NCI-H2029 (cell line): ENCODE measurements at regions not wholly inside any gene's neighbourhood (a gene's known extent, or its start where the extent isn't known, plus 50 kb on each side); places are given as distances from the start of the nearest gene placed in this dataset.
"Not testable (repeated sequence)": the region's sequence is repeated elsewhere in the genome, so short reads cannot be mapped to it uniquely, and the experiment has no call there.

Experiments used
- DNase-seq: peaks from one replicate; lab custom pipeline; 2025; lab: John Stamatoyannopoulos, UW

DNA sequence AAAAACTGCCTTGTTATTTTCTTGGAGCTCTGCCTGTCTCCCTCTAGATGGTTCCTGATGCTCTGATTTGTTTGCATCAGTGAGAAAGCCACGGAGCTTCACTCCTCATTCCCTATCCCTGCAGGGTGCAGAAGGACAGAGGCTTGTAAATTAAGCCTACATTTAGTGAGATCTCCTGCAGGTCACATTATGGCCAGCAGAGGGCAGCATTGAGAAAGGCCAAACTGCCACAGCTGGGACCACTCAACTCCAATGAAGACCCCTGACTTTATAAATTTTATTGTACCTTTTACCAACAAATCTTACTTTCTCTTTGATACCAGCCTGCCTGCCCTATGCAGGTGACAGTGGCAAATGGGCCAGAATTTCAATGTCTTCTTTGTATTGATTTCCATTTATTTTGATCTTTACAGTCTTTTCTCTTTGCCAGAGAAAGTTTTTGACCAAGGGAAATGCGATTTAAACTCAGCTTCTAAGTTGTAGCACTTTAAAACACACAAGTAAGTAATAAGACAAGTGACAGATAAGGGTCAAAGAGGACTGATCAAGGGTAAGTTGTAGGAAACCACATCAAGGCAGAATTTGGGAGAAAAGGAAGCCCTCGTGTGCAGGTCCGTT, 1029.1 kb upstream of the KLHL29 start:
- DNase-seq, result no peak

DNA sequence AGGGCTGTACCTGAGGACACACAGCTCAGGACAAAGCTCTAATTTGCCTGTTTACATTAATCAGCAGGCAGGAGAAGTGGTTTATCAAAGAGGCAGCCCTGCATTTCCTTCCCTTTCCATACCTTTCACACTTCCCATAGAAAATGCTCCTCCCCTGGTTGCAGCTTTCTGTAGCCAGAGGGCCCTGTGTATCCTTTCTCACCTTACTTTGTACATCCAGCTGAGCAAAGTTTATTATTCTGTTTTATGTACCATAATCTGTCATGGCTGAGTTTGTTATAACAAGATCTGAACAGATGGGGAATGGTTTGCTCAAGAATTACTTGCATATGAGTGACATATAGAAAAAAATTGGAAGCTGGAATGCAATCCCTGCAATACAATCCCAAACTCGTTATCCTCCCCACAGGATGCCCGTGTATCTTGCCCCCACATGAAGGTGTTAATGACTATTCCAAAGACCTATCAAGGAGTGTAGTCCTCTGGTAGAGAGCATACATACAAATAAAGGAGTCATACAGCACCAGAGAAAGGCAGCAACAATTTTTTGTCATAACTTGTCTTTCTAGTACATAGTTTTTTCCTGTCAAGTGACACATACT, 1025.8 kb upstream of the KLHL29 start:
- DNase-seq, result no peak

GRCh38 chr2:22360735-22361374, 1024.1 kb upstream of the KLHL29 start:
- DNase-seq, result no peak

- DNase-seq, result no peak
These were observed 1023.4 kb upstream of the KLHL29 start for GRCh38 chr2:22361571-22361970.

- no peak for DNase-seq
These were observed 1009.9 kb upstream of the KLHL29 start for GRCh38 chr2:22375096-22375495.

DNA sequence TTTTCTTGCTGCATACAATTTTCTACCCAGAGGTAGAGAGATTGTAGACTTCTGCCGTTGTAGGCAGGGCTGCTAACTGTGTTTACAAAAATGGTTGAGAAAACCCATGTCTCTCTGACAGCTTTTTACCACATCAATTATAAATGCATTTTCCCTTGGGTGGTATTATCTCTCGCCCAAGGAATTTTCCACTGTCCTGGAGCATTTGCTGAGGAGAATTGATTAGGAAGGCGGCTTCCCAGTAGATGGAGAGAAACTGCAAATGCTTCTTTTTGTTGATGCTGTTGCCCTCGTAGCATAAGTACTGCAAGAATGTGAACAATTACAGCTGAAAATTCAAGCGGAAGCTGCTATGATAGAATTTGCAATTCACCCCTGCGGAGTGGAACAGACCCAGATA, 1007.7 kb upstream of the KLHL29 start:
- no peak for DNase-seq

DNA sequence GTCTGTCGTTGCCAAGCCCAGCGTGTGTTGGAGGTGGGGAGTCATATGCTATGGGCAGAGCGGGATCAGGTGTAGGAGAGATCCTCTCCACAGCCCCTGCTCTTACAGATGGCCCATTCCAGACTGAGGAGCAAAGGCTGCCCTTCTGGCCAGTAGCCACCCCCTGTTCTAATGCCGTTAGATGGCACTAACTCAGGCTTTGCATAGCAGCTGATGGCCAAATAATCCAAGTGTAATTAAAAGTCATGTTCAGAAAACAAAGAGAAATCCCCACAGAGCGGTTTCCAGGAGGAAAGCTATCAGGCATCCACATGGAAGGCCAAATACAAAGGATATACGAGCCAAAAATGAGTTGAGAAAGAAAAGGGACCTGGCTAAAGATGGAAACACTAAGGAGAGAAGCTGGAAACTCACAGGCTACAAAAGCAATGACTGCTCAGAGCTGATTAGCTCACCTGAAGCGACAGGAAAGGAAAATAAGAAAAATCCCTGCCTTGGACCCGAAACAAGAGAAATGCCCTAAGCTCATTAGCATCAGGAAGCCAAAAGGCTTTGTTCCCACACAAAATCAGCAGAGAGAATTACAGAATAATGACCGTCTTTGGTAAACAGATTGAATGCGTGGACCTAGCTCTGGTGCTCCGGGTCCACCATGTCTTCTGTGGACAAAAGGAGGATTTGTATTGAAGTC, 1002.4 kb upstream of the KLHL29 start:
- DNase-seq, result no peak

DNA sequence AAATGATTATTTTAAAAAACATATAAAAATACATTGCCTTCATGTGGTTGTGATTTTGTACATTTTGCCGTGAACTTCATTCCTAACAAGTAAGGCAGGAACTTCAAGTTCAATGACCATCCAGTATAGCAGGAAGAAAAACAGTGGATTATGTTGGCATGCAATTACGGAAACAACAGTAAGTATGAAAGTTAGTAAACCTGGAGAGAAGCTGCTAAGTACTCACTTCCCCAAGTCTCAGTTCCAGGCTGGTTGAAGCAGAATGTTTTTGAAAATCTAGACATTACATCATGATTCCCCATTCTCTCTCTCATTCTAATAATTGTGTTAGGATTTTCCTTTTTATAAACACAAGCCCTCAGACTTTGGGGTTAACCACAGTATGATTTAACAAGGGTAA, 987.1 kb upstream of the KLHL29 start:
- no peak for DNase-seq

GRCh38 chr2:22403748-22404147, 981.2 kb upstream of the KLHL29 start:
- DNase-seq, result no peak

- no peak for DNase-seq
These were observed 978.4 kb upstream of the KLHL29 start for GRCh38 chr2:22406625-22407024.

DNA sequence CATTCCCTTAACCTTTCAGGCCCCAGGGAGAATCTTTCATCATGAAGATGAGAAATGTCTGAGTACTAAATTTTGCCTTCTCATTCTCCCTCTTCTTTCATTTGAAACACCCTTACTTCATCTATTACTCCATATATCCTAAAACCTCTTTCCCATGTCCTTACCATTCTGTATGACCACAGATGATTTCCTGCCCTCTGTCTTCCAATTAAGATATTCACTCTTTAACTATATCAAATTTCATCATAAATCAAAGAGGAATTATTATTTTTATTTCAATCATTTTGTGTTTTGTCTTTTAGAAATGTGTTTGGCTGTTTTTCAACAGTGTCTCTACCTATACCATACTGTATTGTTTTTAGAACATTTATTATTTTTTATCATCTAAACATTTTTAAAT, 964.9 kb upstream of the KLHL29 start:
- no peak for DNase-seq

DNA sequence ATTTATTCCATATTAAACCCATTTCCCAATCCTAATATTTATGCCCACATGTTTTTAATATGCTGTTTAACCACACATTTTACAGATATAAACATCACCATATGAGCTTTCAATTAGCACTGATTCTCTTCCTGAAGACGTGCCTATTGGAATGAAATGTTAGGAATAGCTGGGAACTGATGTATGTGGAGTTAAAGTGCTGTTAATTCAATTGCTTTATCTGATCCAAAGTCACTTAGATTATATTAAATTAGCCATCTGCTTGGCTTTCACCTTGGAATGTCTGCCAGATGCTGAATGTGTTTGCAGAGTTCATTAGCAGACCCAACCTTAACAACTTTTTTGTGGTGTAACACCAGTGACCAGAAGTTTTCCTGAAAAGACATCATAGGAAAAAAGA, 942.9 kb upstream of the KLHL29 start:
- no peak for DNase-seq

DNA sequence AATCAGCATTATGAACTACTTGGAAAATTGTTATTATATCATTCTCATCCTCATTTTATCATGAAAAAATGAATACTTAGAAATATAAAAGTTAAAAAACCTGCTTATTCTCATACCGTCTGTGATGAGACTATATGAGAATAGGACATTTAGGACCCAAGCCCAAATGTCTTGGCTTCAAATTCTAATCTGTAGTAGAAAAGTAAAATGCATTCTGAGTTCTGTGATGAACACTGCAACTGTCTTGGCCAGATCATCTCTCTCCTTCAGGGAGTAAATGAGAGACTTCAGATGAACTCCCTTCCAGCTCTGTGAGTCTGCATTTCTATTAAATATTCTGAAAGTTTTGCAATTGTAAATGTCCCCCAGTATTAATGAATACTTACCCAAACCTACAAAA, 940.7 kb upstream of the KLHL29 start:
- DNase-seq, result no peak

GRCh38 chr2:22449696-22450095, 935.3 kb upstream of the KLHL29 start:
- no peak for DNase-seq

DNA sequence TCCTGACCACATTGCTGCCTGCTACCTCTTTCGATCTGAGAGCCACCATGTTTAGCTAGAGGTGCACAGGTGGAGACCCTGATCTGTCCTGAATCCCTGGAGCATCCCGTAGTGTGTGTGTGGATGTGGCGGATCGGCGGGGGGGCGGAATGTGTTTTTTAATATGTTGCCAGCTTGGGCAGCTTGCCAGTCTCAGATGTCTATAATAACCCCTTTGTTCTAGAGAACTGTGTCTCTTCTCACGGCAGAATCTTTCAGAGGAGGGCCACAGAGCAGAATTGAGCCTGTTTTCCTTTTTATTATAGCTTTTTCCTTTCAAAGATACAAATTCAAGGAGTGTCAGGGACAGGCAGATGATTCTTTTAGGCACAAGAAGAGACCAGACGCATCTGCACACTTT, 934.1 kb upstream of the KLHL29 start:
- DNase-seq, result no peak

DNA sequence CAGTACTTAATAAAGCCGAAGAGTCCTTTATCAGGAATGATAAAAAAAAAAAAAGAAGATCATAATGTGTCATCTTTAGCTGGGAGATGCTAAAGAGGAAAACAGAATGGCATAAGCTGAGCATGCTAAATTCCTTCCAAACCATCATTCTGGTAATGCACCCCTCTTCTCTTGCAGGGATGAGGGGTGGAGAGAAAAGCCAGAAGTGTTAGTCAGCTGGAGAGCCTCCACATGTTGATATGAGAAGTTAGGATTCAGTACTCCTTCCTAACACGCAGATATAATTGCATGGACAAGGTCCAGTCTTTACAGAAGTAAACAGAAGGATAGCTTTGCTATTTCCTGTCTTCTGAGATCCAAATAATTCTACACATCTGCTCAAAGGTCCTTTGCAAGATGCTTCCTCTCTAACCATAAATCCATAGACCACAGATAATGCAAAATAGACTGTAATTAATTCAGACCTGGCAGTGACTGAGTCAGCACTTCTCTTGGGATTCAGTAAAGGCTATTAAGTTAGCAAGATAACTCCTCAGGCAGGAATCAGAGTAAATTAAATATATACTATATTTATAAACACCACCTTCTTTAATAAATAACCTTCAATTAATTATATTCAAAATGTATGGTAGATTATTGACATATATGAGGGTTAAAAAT, 930.0 kb upstream of the KLHL29 start:
- DNase-seq, result no peak

GRCh38 chr2:22458440-22458839, 926.5 kb upstream of the KLHL29 start:
- DNase-seq, result no peak

GRCh38 chr2:22475103-22475502, 909.9 kb upstream of the KLHL29 start:
- not testable (repeated sequence) for DNase-seq

GRCh38 chr2:22478329-22478728, 906.6 kb upstream of the KLHL29 start:
- no peak for DNase-seq

DNA sequence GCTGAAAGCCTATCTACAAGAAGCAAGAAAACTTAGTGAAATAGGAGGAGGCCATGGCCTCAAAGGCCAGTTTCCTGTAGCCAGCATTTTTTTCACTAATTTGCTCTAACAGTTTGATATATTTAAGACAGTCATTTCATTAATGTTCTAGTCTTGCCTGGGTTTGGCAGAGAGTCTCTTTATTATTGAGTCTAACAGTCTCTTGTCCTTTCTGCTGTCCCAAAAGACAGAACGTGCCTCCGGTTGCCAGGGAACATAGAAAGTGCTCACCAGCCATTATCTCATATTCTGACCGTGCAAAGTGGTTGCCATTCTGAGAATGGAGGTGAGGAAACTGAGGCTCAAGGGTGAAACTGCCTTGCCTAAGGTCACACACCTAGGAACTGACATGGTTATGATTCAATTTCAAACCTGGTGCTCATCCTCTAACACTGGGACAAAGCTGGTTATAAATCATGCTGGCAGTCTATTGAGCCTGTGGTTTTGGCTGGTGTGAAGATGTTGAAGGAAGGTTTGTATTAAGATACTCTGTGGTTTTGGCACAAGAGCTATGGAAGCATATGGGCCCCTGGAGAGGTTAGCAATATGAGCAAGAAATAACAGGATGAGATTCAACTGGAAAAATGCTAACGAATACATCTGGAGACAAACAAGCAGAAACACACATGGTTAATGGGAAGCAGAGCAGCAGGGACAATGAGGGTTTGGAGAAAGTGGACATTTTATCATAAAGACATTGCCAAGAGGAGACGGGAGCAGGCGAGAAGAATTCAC, 903.3 kb upstream of the KLHL29 start:
- DNase-seq, result no peak

- no peak for DNase-seq
These were observed 901.9 kb upstream of the KLHL29 start for GRCh38 chr2:22483036-22483435.

DNA sequence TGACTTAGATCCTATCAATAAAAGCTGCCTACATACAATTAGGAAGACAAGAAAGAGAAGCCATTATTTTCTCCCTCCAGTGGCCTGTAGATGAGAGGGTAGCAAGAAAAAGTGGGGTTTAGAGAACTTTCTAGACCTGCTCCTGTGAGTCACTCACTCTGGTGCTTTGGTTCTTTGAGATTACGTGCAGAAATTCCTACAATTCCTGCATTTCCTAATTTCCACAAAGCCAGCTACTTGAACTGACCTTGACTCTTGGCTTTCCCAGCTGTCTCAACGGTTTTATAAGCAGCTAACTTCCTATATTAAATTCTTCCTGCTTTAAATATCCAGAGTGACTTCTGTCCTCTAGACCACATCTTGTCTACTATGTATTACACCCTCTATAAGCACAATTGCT, 899.5 kb upstream of the KLHL29 start:
- no peak for DNase-seq
